ENCODE measurements at regions not wholly inside any gene's neighbourhood (a gene's known extent, or its start where the extent isn't known, plus 50 kb on each side); places are given as distances from the start of the nearest gene placed in this dataset.

DNA sequence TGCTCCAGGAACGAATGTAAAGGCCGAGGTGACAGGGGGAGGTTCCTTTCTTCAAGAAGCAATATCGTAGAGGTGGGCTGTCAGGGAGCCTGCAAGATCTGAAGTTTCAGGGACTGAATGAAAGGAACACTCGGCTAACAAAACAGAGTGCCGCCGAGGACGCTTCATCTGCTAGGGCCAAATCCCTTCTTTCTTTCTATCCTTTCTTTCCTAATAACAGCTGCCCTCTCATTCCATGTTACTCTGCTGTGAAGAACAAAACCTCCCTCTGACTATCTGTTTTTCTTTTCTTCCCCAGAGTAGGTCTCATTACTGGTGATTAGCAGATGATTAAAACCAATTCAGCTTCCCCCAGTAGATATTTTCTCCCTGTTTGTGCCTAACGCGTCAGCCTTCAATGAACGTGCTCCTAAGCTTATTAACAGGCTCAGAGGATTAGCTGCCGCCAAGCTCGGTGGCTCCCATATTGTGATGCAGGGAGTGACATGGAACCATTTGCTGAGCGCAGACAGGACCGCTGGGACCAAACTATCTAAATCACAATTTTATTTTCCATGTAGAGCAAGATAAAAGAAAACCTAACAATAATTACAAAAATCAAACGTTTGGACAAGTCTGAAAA lies 414.6 kb downstream of the TMEM182 start:
- in situ Hi-C loops (cut with HindIII; ENCODE audit: low pct_unique_long_range_greater_than_20kb, low sequenced_read_pairs) (no loop called here), intact Hi-C loops (cut with micrococcal nuclease; ENCODE audit: unreplicated experiment) (no loop called here)
- ChIA-PET CTCF (no interaction called here), POLR2A (no interaction called here)
- DNase-seq (ENCODE audit: low read depth, low spot score) (no peak), ATAC-seq (no peak)
- Histone ChIP-seq H3K9me3 (ENCODE audit: control insufficient read depth, insufficient read depth, low read depth, low read length) (no peaks in the 10 kb centered on the region), H3K4me1 (ENCODE audit: control insufficient read depth, insufficient read depth, low read length) (no peaks in the 10 kb centered on the region), H3K27me3 (ENCODE audit: control insufficient read depth, insufficient read depth, low read length) (no peaks in the 10 kb centered on the region), H3K36me3 (ENCODE audit: control insufficient read depth, insufficient read depth, low read length) (no peaks in the 10 kb centered on the region), H3K27ac (ENCODE audit: low read length) (no peak overlapping the region), H3K4me3 (ENCODE audit: low read depth in 2 of 2, low read length in 2 of 2) (no peak overlapping the region)
- TF ChIP-seq POLR2AphosphoS5 (IDR thresholded peaks at IDR 0.05; ENCODE audit: low read depth, low read length) (no peak), TCF7L2 (IDR thresholded peaks at IDR 0.05; ENCODE audit: low read depth, low read length) (no peak), SIN3A (IDR thresholded peaks at IDR 0.05; ENCODE audit: borderline replicate concordance, insufficient read depth, low read depth, low read length) (no peak)
- TF ChIP-seq, protein P1, sequence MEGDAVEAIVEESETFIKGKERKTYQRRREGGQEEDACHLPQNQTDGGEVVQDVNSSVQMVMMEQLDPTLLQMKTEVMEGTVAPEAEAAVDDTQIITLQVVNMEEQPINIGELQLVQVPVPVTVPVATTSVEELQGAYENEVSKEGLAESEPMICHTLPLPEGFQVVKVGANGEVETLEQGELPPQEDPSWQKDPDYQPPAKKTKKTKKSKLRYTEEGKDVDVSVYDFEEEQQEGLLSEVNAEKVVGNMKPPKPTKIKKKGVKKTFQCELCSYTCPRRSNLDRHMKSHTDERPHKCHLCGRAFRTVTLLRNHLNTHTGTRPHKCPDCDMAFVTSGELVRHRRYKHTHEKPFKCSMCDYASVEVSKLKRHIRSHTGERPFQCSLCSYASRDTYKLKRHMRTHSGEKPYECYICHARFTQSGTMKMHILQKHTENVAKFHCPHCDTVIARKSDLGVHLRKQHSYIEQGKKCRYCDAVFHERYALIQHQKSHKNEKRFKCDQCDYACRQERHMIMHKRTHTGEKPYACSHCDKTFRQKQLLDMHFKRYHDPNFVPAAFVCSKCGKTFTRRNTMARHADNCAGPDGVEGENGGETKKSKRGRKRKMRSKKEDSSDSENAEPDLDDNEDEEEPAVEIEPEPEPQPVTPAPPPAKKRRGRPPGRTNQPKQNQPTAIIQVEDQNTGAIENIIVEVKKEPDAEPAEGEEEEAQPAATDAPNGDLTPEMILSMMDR (IDR thresholded peaks at IDR 0.05): no peak
- TF ChIP-seq, protein P2, sequence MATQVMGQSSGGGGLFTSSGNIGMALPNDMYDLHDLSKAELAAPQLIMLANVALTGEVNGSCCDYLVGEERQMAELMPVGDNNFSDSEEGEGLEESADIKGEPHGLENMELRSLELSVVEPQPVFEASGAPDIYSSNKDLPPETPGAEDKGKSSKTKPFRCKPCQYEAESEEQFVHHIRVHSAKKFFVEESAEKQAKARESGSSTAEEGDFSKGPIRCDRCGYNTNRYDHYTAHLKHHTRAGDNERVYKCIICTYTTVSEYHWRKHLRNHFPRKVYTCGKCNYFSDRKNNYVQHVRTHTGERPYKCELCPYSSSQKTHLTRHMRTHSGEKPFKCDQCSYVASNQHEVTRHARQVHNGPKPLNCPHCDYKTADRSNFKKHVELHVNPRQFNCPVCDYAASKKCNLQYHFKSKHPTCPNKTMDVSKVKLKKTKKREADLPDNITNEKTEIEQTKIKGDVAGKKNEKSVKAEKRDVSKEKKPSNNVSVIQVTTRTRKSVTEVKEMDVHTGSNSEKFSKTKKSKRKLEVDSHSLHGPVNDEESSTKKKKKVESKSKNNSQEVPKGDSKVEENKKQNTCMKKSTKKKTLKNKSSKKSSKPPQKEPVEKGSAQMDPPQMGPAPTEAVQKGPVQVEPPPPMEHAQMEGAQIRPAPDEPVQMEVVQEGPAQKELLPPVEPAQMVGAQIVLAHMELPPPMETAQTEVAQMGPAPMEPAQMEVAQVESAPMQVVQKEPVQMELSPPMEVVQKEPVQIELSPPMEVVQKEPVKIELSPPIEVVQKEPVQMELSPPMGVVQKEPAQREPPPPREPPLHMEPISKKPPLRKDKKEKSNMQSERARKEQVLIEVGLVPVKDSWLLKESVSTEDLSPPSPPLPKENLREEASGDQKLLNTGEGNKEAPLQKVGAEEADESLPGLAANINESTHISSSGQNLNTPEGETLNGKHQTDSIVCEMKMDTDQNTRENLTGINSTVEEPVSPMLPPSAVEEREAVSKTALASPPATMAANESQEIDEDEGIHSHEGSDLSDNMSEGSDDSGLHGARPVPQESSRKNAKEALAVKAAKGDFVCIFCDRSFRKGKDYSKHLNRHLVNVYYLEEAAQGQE (IDR thresholded peaks at IDR 0.05; ENCODE audit: insufficient read depth in 1 of 2, low read depth in 2 of 2, low read length in 1 of 2): no peak
- BruUV-seq (replicated peaks): no TSS peak

DNA sequence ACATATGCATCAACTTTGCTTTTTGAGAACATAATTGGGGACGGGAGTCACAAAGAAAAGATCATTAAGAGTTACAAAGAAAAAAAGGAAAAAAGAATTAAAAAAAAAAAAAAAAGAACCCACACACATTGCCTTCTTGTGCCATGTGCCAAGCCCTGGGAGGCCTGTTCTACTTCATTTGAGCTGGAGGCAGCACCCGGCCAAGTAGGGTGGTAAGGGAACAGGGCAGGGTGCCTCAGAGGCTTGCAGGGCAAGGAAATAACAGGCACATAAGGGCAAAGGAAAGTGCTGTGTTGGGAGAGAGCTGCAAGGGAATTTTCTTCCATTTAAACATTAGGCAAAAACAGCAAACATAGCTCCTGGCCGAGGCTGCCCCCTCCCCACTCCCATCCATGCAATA lies 418.0 kb downstream of the TMEM182 start:
- Histone ChIP-seq H3K4me3 (ENCODE audit: low read depth in 2 of 2, low read length in 2 of 2) (no peak overlapping the region), H3K27ac (ENCODE audit: low read length) (no peak overlapping the region), H3K36me3 (ENCODE audit: control insufficient read depth, insufficient read depth, low read length) (no peaks in the 10 kb centered on the region), H3K4me1 (ENCODE audit: control insufficient read depth, insufficient read depth, low read length) (no peaks in the 10 kb centered on the region), H3K27me3 (ENCODE audit: control insufficient read depth, insufficient read depth, low read length) (no peaks in the 10 kb centered on the region), H3K9me3 (ENCODE audit: control insufficient read depth, insufficient read depth, low read depth, low read length) (no peaks in the 10 kb centered on the region)
- ATAC-seq: no peak
- no peak for DNase-seq (ENCODE audit: low read depth, low spot score)
- in situ Hi-C loops (cut with HindIII; ENCODE audit: low pct_unique_long_range_greater_than_20kb, low sequenced_read_pairs): no loop called here
- TF ChIP-seq, protein P2 (IDR thresholded peaks at IDR 0.05; ENCODE audit: insufficient read depth in 1 of 2, low read depth in 2 of 2, low read length in 1 of 2): no peak
- TF ChIP-seq, protein P1 (IDR thresholded peaks at IDR 0.05): no peak
- TF ChIP-seq TCF7L2 (IDR thresholded peaks at IDR 0.05; ENCODE audit: low read depth, low read length): no peak
- no peak for TF ChIP-seq POLR2AphosphoS5 (IDR thresholded peaks at IDR 0.05; ENCODE audit: low read depth, low read length)
- TF ChIP-seq SIN3A (IDR thresholded peaks at IDR 0.05; ENCODE audit: borderline replicate concordance, insufficient read depth, low read depth, low read length): no peak
- BruUV-seq (replicated peaks): no TSS peak
- intact Hi-C loops (cut with micrococcal nuclease; ENCODE audit: unreplicated experiment): no loop called here
- ChIA-PET CTCF (no interaction called here), POLR2A (no interaction called here)

Data from Panc1 (cell line).